Colonic mucosa (tissue), 4 donors: ENCODE measurements at regions not wholly inside any gene's neighbourhood (a gene's known extent, or its start where the extent isn't known, plus 50 kb on each side); places are given as distances from the start of the nearest gene placed in this dataset.
A peak's percentile ranks its signal among the peaks of the same experiment; 100 is the strongest.

Experiments used
- DNase-seq: peaks from one replicate; pipeline ENCODE4 v3.0.0-alpha.2; 2020
- H3K27ac ChIP-seq: fragments of 200-600 bp; one replicate; pipeline ENCODE4 v1.8.0; 2021
- H3K27me3 ChIP-seq: fragments of 200-600 bp; one replicate; pipeline ENCODE4 v1.8.0; 2021
- H3K36me3 ChIP-seq: fragments of 200-600 bp; one replicate; pipeline ENCODE4 v1.8.0; 2021
- H3K4me1 ChIP-seq: fragments of 200-600 bp; one replicate; pipeline ENCODE4 v1.8.0; 2021; ENCODE audit warnings: mild to moderate bottlenecking
- H3K4me3 ChIP-seq: fragments of 200-600 bp; one replicate; pipeline ENCODE4 v1.8.0; 2021
- H3K9ac ChIP-seq, 2 donors: one replicate each; pipeline ENCODE4 v1.7.0; 2013; ENCODE audit warnings: control low read depth in 2 of 2, low read depth in 2 of 2, low read length in 2 of 2
- H3K9me3 ChIP-seq: fragments of 200-600 bp; one replicate; pipeline ENCODE4 v1.8.0; 2021
- intact Hi-C: fragments of 100-400 bp; cut with DNase I; formaldehyde crosslinking; loops from one replicate; pipeline ENCODE4 v1.14.1; 2022
- TF ChIP-seq, protein P1 (sequence below): fragments of 200-600 bp; IDR thresholded peaks from one replicate; pipeline ENCODE4 v1.8.0; 2022; ENCODE audit warnings: antibody characterized with exemption, mild to moderate bottlenecking
- donor health status: healthy.
- donor health status: DM: no; HTN: no; CAD: no.
- donor health status: DM: no; HTN: no; CAD: no.

DNA sequence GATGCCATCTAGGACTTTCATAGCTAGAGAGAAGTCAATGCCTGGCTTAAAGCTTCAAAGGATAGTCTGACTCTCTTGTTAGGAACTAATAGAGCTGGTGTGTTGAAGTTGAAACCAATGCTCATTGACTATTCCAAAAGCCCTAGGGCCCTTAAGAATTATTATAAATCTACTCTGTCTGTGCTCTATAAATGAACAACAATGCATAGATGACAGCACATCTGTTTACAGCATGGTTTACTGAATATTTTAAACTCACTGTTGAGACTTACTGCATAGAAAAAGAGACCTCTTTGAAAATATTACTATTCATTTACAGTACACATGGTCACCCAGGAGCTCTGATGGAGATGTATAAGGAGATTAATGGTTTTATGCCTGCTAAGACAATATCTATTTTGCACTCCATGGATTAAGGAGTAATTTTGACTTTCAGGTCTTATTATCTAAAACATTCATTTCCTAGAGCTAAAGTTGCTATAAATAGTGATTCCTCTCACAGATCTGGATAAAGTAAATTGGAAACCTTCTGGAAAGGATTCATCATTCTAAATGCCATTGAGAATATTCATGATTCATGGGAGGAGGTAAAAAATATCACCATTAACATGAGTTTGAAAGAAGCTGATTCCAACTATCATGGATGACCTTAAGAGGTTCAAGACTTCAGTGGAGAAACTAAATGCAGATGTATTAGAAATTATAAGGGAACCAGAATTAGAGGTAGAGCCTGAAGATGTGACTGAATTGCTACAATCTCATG is 763.5 kb upstream of the MAP3K7 start:
- Histone ChIP-seq H3K27ac (no peak overlapping the region), H3K9ac (no peak overlapping the region), H3K27me3 (no peaks in the 10 kb centered on the region), H3K4me1 (no peaks in the 10 kb centered on the region), H3K4me3 (no peak overlapping the region), H3K36me3 (no peaks in the 10 kb centered on the region), H3K9me3 (no peaks in the 10 kb centered on the region)
- DNase-seq, result no peak
- TF ChIP-seq, protein P1, sequence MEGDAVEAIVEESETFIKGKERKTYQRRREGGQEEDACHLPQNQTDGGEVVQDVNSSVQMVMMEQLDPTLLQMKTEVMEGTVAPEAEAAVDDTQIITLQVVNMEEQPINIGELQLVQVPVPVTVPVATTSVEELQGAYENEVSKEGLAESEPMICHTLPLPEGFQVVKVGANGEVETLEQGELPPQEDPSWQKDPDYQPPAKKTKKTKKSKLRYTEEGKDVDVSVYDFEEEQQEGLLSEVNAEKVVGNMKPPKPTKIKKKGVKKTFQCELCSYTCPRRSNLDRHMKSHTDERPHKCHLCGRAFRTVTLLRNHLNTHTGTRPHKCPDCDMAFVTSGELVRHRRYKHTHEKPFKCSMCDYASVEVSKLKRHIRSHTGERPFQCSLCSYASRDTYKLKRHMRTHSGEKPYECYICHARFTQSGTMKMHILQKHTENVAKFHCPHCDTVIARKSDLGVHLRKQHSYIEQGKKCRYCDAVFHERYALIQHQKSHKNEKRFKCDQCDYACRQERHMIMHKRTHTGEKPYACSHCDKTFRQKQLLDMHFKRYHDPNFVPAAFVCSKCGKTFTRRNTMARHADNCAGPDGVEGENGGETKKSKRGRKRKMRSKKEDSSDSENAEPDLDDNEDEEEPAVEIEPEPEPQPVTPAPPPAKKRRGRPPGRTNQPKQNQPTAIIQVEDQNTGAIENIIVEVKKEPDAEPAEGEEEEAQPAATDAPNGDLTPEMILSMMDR, result no peak
- intact Hi-C loops, result no loop called here

DNA sequence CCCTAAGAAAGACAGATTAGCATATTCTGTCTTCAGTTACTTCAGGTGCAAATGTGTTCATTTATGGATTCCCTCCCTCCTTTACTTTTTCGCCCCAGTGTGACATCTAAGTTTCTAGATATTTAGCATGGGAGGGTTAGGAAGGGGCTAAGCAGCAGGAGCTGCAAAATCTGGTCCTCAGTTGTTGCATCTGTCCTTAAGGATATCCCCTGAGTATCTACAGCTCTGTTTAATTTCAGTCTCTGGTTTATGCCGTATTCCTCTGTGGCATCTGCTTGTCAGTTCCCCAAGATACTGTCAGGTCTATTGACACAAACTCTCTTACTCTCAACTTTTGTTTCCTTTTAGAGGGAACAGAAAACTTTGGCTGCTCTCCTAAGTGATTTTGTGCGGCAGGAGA is 754.6 kb upstream of the MAP3K7 start:
- intact Hi-C loops, result no loop called here
- no peaks in the 10 kb centered on the region for H3K4me1 ChIP-seq
- TF ChIP-seq, protein P1, result no peak

DNA sequence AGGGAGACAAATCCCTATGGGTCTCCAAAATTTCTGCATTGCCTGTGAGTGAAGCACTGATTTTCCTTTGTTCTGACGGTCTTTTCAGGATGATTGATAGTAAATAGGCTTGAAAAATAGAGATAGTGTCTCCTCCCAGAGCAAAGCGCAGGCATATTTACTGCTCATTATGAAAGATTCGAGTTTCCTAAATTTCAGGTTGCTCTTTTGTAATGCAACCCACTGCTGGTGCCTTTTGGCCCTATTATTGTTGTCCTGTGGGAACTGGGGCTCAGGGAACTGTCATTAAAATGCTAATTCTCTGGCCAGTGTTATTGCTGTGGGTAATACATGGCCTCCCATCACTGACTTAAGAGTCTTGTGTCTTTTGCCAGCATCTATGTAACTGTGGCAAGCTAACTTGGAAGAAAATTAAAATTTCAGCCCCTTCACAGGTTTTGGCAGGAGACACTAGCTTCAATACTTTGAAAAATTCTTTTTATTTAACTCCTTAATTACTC is 754.1 kb upstream of the MAP3K7 start:
- Histone ChIP-seq H3K9me3 (no peaks in the 10 kb centered on the region), H3K27ac (no peak overlapping the region), H3K36me3 (no peaks in the 10 kb centered on the region), H3K27me3 (no peaks in the 10 kb centered on the region), H3K4me1 (no peaks in the 10 kb centered on the region), H3K9ac (no peak overlapping the region), H3K4me3 (no peak overlapping the region)
- TF ChIP-seq, protein P1, result no peak
- DNase-seq, result no peak
- intact Hi-C loops, result no loop called here

More for the DNA sequence above, 754.6 kb upstream of the MAP3K7 start:
- no peak for DNase-seq
- no peak overlapping the region for H3K27ac ChIP-seq
- H3K36me3 ChIP-seq, result no peaks in the 10 kb centered on the region
- H3K9ac ChIP-seq, result no peak overlapping the region
- no peaks in the 10 kb centered on the region for H3K27me3 ChIP-seq
- no peaks in the 10 kb centered on the region for H3K9me3 ChIP-seq
- H3K4me3 ChIP-seq, result no peak overlapping the region

DNA sequence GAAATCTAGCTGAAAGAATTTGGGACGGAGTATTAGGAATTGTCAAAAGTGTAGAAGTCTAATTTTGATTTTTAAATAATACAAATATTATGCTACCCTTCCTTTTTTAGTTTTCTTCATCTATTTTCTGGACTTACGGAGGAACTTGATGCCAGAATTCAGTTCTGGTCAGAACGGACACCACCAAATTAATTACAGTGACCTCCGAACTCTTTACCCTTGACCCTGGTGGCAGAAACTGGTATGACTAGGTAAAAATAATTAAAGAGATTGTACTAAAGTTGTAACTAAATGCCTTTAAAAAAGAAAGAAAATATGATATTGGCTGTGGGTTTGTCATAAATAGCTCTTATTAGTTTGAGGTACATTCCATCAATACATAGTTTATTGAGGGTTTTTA is 751.1 kb upstream of the MAP3K7 start:
- no peaks in the 10 kb centered on the region for H3K36me3 ChIP-seq
- no peak overlapping the region for H3K4me3 ChIP-seq
- H3K27me3 ChIP-seq, result no peaks in the 10 kb centered on the region
- no peaks in the 10 kb centered on the region for H3K9me3 ChIP-seq
- no peak overlapping the region for H3K9ac ChIP-seq
- H3K27ac ChIP-seq, result no peak overlapping the region
- no peak for DNase-seq
- no peaks in the 10 kb centered on the region for H3K4me1 ChIP-seq
- intact Hi-C loops, result no loop called here
- TF ChIP-seq, protein P1, result peak; percentile 17

DNA sequence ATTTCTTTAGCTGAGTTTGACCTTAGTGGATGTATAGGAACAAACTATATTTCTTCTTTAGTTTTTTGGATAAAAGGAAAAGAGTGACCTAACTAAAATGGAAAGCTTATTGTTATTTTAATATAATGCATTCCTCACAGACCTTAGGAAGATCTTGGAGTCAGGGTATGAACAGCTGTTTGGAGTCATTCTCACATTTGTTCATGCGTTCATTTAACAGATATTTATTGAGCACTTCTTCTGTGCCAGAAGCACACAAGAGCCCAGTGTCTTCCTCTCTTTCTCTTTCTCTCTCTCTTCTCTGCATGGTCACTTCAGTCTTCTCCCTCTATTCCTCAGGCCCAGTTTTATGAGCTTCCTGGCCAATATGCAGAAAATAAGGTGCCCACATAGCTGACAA is 744.0 kb upstream of the MAP3K7 start:
- H3K36me3 ChIP-seq, result no peaks in the 10 kb centered on the region
- H3K27ac ChIP-seq, result no peak overlapping the region
- no peak overlapping the region for H3K4me3 ChIP-seq
- H3K9ac ChIP-seq, result no peak overlapping the region
- no peaks in the 10 kb centered on the region for H3K4me1 ChIP-seq
- intact Hi-C loops, result no loop called here
- no peaks in the 10 kb centered on the region for H3K9me3 ChIP-seq
- TF ChIP-seq, protein P1, result no peak
- DNase-seq, result no peak
- H3K27me3 ChIP-seq, result no peaks in the 10 kb centered on the region
